ENCODE measurements at regions not wholly inside any gene's neighbourhood (a gene's known extent, or its start where the extent isn't known, plus 50 kb on each side); places are given as distances from the start of the nearest gene placed in this dataset.
A peak's percentile ranks its signal among the peaks of the same experiment; 100 is the strongest.

DNA sequence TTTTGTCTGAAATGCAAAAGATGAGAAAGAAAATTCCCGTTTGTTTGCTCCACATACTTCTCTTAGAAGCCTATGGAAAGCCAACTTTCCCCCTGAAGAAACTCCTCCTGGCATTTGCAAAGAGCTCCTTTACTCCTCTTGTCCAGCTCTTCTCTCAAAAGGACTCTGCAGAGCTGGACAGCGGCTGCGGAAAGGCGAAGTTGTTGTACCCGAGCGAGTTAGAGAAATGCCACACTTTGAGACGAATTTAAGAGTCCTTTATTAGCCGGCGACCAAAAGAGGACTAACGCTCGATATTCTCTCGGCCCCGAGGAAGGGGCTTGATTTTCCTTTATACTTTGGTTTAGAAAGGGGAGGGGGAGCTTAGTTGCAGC is 157.8 kb downstream of the TRIM27 start:
- TF ChIP-seq POLR2AphosphoS5 (IDR thresholded peaks at IDR 0.05; ENCODE audit: low read depth, low read length) (no peak), TAF1 (IDR thresholded peaks at IDR 0.05; ENCODE audit: borderline replicate concordance, insufficient read depth, low read length) (no peak), FOXP2 (optimal IDR thresholded peaks at IDR 0.05; ENCODE audit: borderline replicate concordance, extremely low read depth, extremely low read length, insufficient read depth) (no peak)
- TF ChIP-seq, protein P1, sequence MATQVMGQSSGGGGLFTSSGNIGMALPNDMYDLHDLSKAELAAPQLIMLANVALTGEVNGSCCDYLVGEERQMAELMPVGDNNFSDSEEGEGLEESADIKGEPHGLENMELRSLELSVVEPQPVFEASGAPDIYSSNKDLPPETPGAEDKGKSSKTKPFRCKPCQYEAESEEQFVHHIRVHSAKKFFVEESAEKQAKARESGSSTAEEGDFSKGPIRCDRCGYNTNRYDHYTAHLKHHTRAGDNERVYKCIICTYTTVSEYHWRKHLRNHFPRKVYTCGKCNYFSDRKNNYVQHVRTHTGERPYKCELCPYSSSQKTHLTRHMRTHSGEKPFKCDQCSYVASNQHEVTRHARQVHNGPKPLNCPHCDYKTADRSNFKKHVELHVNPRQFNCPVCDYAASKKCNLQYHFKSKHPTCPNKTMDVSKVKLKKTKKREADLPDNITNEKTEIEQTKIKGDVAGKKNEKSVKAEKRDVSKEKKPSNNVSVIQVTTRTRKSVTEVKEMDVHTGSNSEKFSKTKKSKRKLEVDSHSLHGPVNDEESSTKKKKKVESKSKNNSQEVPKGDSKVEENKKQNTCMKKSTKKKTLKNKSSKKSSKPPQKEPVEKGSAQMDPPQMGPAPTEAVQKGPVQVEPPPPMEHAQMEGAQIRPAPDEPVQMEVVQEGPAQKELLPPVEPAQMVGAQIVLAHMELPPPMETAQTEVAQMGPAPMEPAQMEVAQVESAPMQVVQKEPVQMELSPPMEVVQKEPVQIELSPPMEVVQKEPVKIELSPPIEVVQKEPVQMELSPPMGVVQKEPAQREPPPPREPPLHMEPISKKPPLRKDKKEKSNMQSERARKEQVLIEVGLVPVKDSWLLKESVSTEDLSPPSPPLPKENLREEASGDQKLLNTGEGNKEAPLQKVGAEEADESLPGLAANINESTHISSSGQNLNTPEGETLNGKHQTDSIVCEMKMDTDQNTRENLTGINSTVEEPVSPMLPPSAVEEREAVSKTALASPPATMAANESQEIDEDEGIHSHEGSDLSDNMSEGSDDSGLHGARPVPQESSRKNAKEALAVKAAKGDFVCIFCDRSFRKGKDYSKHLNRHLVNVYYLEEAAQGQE (IDR thresholded peaks at IDR 0.05; ENCODE audit: insufficient read depth in 1 of 2, low read depth in 2 of 2, low read length in 2 of 2): peak; percentile 44 to 90; a peak in 3 of 4 replicates
